Subcutaneous abdominal adipose tissue (tissue), 5 donors: ENCODE measurements at regions not wholly inside any gene's neighbourhood (a gene's known extent, or its start where the extent isn't known, plus 50 kb on each side); places are given as distances from the start of the nearest gene placed in this dataset.

Experiments
- H3K27ac ChIP-seq: one replicate; pipeline ENCODE4 v1.7.0; 2013; ENCODE audit warnings: low read depth, mild to moderate bottlenecking, inconsistent platforms, low read length, moderate library complexity
- H3K27me3 ChIP-seq, 5 donors: one replicate each; pipeline ENCODE4 v1.7.0; 2013; ENCODE audit warnings: low read length in 5 of 5, inconsistent platforms in 1 of 5; ENCODE audit not compliant: control insufficient read depth in 5 of 5, insufficient read depth in 4 of 5
- H3K36me3 ChIP-seq, 5 donors: one replicate each; pipeline ENCODE4 v1.7.0; 2013; ENCODE audit warnings: low read length in 5 of 5; ENCODE audit not compliant: control insufficient read depth in 5 of 5, insufficient read depth in 5 of 5
- H3K4me1 ChIP-seq, 5 donors: one replicate each; pipeline ENCODE4 v1.7.0; 2013; ENCODE audit warnings: low read length in 5 of 5, mild to moderate bottlenecking in 3 of 5, moderate library complexity in 1 of 5; ENCODE audit not compliant: control insufficient read depth in 5 of 5, insufficient read depth in 5 of 5
- H3K4me3 ChIP-seq, 5 donors: one replicate each; pipeline ENCODE4 v1.7.0; 2013; ENCODE audit warnings: low read length in 5 of 5, low read depth in 1 of 5
- H3K9ac ChIP-seq, 5 donors: one replicate each; pipeline ENCODE4 v1.7.0; 2013; ENCODE audit warnings: low read length in 5 of 5, mild to moderate bottlenecking in 4 of 5, moderate library complexity in 3 of 5
- H3K9me3 ChIP-seq, 5 donors: one replicate each; pipeline ENCODE4 v1.7.0; 2013; ENCODE audit warnings: low read length in 5 of 5; ENCODE audit not compliant: control insufficient read depth in 5 of 5
- donor health status: healthy.
- donor health status: healthy.
- donor health status: healthy.
- donor health status: healthy.
- donor health status: healthy.

DNA sequence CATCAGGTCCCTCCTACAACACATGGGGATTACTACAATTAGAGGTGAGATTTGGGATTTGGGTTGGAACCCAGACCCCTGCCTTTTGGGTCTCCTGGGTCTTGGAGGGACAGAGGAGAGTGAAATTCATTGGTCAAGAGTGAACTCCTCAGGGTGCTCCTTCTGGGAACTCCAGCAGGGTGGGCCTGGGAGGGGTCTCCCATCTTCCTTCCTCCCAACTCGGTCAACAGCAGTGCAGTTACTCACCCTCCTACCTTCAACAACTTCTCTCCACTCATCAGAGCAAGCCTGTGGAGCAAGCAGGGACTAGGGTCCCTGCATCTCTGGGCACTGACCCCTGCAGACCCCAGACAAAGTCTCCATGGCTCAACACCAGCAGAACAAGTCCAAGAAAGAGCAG, 89.3 kb upstream of the TMPRSS2 start:
- H3K4me3 ChIP-seq: no peak overlapping the region
- H3K9me3 ChIP-seq: no peaks in the 10 kb centered on the region
- no peak overlapping the region for H3K27ac ChIP-seq
- no peaks in the 10 kb centered on the region for H3K4me1 ChIP-seq
- H3K36me3 ChIP-seq: no peaks in the 10 kb centered on the region
- peaks cover 0 to 20% (median 9%) of the 10 kb centered on the region in 5 donors for H3K27me3 ChIP-seq
- H3K9ac ChIP-seq: no peak overlapping the region

DNA sequence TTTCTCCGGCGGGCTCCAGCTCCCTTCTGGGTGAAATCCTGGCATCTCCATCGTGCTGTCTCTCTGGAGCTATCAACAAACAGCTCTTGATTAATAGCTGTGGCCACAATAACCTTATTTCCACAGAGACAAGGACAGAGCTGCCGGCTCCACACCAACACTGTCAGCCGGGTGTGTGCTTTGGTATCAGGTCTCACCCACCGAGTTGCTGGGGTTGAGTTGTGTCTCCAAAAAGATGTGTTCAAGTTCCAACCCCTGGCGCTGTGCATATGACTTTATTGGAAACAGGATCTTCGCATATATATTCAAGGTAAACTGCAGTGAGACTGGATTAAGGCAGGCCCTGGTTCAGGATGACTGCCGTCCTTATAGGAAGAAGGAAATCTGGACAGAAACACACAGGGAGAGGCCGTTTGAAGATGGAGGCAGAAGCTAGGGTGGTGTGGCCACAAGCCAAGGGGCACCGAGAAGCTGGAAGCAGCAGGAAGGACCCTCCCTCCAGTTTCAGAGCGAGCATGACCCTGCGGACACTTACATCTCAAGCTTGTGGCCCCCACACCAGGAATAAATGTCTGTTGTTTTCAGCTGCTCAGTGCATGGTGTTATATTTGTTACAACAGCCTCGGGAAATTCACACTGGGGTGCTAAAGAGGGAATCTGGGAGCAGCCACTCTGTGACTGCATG, 88.4 kb upstream of the TMPRSS2 start:
- Histone ChIP-seq H3K4me1 (no peaks in the 10 kb centered on the region), H3K9me3 (no peaks in the 10 kb centered on the region), H3K36me3 (no peaks in the 10 kb centered on the region), H3K27ac (no peak overlapping the region), H3K9ac (no peak overlapping the region), H3K4me3 (no peak overlapping the region), H3K27me3 (peaks cover 0 to 20% (median 9%) of the 10 kb centered on the region in 5 donors)

DNA sequence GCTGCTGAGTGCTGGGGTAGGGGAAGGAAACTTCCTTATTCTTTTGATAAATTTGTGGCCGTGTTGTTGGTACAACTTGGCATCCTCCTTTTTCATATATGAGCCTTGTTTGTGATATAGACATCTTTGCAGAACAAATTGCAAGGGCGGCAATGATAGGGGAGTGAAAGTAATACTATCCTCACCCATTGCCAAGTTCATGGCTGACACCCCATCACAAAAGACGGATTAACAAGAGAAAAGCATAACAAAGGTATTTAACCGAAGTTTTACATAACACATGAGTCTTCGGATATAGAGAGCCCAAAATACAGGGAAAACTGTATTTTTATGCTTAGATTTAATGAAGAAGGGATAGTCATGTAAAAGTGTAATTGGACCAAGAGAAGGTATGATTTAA, 86.3 kb upstream of the TMPRSS2 start:
- Histone ChIP-seq H3K9ac (no peak overlapping the region), H3K27me3 (peaks cover 0 to 20% (median 9%) of the 10 kb centered on the region in 5 donors), H3K36me3 (no peaks in the 10 kb centered on the region), H3K4me1 (no peaks in the 10 kb centered on the region), H3K9me3 (no peaks in the 10 kb centered on the region), H3K27ac (no peak overlapping the region), H3K4me3 (no peak overlapping the region)

DNA sequence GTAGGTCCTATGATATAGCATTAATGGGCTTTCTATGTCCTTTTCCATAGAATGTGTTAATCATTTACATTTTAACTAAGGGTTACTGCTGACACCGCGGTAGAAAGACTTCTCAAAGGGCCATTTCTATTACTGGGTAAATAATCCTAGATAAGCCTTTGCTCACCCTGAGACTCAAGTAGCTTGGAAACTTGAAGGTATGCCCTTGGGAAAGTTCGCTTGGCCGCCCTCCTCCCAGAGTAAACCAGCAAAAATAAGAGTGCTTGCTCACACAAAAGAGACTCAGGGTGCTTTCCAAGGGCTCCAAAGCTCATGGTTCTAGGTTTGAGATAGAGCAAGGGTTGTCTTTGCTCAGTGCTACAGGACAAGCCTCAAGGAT, 85.8 kb upstream of the TMPRSS2 start:
- no peaks in the 10 kb centered on the region for H3K36me3 ChIP-seq
- no peaks in the 10 kb centered on the region for H3K9me3 ChIP-seq
- no peak overlapping the region for H3K9ac ChIP-seq
- H3K27ac ChIP-seq: no peak overlapping the region
- no peak overlapping the region for H3K4me3 ChIP-seq
- H3K27me3 ChIP-seq: peaks cover 0 to 19% (median 7%) of the 10 kb centered on the region in 5 donors
- H3K4me1 ChIP-seq: no peaks in the 10 kb centered on the region

DNA sequence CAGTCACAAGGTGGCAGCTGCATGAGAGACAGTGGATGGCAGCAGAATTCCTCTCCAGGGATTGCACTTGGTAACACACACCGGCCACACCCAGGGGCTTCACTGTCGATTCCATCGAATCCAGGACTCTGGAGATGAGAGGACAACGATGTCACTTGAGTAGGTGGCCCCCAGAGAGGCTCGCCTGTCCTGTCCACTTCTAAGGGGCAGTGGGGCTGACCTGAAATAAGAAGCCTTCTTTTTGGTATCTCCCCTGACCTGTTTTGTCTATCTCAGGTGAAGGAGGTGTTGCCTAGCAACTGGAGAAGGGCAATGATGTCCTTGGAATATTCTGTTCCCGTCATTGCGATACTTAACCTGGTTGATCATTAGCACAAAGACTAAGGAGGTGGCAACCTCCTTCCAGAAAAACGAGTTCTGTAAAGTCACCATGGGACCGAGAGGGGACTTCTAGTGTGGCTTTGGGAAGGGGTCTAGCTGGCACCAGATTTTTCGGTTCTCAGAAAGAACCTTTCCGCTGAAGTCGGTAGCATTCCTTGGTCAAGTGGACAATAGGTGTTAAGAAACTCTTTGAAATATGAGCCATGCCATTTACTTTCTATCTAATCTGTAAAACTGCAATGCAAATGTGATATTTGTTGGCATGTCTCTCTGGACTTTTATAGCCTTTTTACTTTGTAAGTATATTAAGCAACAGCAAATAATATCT, 85.2 kb upstream of the TMPRSS2 start:
- Histone ChIP-seq H3K4me3 (no peak overlapping the region), H3K27me3 (peaks cover 0 to 16% (median 7%) of the 10 kb centered on the region in 5 donors), H3K36me3 (no peaks in the 10 kb centered on the region), H3K9me3 (no peaks in the 10 kb centered on the region), H3K27ac (no peak overlapping the region), H3K9ac (no peak overlapping the region), H3K4me1 (no peaks in the 10 kb centered on the region)

DNA sequence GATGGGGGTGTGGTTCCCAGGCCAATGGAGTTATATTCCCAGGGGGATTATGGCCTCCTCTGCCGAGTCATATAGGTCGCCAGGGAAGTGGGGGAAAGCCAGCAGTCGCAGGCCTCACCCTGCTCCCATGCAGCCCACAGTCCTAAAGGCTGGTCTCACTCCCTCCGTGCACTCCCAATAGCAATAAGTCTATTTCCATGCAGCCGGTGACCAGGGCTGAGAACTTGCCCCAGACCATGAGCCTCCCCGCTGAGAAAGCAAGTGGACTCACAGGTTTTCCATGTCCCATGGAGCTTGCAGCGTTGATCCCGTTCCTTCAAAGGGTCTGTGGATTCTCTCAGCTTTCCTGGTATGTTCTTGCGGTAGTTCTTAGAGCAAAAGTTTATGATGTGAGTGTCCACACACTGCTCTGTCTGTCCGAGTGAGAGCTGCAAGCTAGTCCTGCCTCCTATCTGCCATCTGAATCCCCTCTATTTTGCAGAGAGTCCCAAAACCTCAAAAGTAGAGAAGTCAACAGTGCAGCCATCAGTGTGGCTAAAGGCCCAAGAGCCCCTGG, 81.7 kb upstream of the TMPRSS2 start:
- Histone ChIP-seq H3K36me3 (no peaks in the 10 kb centered on the region), H3K4me1 (no peaks in the 10 kb centered on the region), H3K9ac (no peak overlapping the region), H3K9me3 (peaks cover 0 to 6% (median 0%) of the 10 kb centered on the region in 5 donors), H3K27ac (no peak overlapping the region), H3K4me3 (no peak overlapping the region), H3K27me3 (peaks cover 0 to 10% (median 7%) of the 10 kb centered on the region in 5 donors)

DNA sequence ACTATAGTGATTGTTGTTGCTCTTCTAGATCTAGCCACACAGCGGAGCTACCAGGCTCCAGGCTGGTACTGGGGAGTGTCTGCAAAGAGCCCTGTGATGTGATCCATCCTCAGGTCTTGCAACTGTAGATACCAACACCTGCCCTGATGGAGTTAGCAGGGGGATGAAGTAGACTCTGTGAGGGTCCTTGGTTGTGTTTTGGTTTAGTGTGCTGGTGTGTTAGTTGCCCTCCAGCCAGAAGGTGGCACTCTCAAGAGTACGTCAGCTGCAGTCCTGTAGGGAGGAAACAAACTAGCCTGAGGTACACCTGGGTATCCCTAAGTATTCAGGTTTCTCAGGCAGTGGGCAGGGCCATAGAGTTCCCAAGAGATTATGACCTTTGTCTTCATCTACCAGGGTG, 81.2 kb upstream of the TMPRSS2 start:
- H3K4me1 ChIP-seq: no peaks in the 10 kb centered on the region
- peaks cover 0 to 14% (median 7%) of the 10 kb centered on the region in 5 donors for H3K27me3 ChIP-seq
- H3K4me3 ChIP-seq: no peak overlapping the region
- no peak overlapping the region for H3K27ac ChIP-seq
- no peak overlapping the region for H3K9ac ChIP-seq
- H3K9me3 ChIP-seq: peaks cover 0 to 6% (median 0%) of the 10 kb centered on the region in 5 donors
- H3K36me3 ChIP-seq: no peaks in the 10 kb centered on the region

DNA sequence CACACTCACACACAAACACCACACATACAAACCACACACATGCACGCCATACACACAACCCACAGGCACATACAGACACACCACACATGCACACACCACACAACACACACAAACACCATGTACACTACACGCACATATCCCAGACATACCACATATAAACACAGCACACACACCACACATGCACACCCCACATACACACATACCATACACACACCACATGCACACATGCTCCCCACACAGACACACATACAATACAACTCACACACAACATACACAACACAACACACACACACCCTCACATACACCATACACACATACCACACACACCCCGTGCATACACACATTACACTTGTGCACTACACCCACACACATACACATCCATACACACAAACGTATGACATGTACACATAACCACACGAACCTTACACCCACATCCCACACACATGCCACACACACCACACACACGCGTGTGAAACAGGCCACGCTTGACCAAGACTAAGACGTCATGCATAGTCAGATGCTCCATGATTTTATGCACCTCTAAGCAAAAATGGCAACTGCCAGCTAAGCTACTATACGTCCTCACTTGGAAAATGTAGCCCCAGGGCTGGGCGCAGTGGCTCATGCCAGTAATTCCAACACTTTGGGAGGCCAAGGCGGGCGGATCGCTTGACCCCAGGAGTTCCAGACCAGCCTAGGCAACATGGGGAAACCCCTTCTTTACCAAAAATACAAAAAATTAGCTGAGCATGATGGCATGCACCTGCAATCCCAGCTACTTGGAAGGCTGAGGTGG, 77.4 kb upstream of the TMPRSS2 start:
- Histone ChIP-seq H3K4me1 (no peaks in the 10 kb centered on the region), H3K4me3 (no peak overlapping the region), H3K27me3 (peaks cover 0 to 11% (median 9%) of the 10 kb centered on the region in 5 donors), H3K27ac (no peak overlapping the region), H3K36me3 (no peaks in the 10 kb centered on the region), H3K9me3 (peaks cover 0 to 9% (median 6%) of the 10 kb centered on the region in 5 donors), H3K9ac (no peak overlapping the region)

DNA sequence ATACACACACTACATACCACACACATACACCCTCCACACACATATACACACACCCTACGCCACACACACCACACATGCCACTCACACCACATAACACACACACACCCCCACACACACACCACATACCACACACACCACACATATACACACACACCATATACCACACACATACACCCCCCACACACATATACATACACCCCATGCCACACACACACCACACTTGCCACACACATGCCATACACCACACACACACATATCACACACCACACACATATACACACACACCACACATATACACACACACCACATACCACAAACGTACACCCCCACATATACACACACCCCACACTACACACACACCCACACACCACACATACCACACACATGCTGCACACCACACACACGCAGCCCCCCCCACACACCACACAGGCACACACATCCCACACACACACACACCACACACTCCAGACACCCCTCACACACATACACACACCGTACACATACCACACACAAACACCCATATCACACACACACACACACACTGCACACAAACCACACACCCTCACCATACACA, 76.7 kb upstream of the TMPRSS2 start:
- Histone ChIP-seq H3K4me1 (no peaks in the 10 kb centered on the region), H3K9me3 (peaks cover 0 to 14% (median 6%) of the 10 kb centered on the region in 5 donors), H3K27me3 (peaks cover 0 to 11% (median 9%) of the 10 kb centered on the region in 5 donors), H3K4me3 (no peak overlapping the region), H3K36me3 (no peaks in the 10 kb centered on the region), H3K9ac (no peak overlapping the region), H3K27ac (no peak overlapping the region)
